A549 (cell line): ENCODE measurements at regions not wholly inside any gene's neighbourhood (a gene's known extent, or its start where the extent isn't known, plus 50 kb on each side); places are given as distances from the start of the nearest gene placed in this dataset.

Source experiments
- CTCF ChIP-seq: fragments of >200 bp; sonication (Bioruptor Twin); formaldehyde crosslinking; IDR thresholded peaks from 3 replicates; pipeline ENCODE4 v1.5.1; 2016
- JUNB ChIP-seq: fragments of >200 bp; sonication (Bioruptor Twin); formaldehyde crosslinking; IDR thresholded peaks from 2 replicates; pipeline ENCODE4 v1.6.1; 2016
- KDM1A ChIP-seq: fragments of 200-600 bp; sonication (generic); IDR thresholded peaks from 2 replicates; pipeline ENCODE4 v1.6.1; 2016; ENCODE audit warnings: low read depth, mild to moderate bottlenecking
- MAX ChIP-seq: IDR thresholded peaks from 2 replicates; pipeline ENCODE4 v1.6.1; 2012
- MYC ChIP-seq: IDR thresholded peaks from 2 replicates; pipeline ENCODE4 v1.6.1; 2012; ENCODE audit warnings: mild to moderate bottlenecking, inconsistent platforms, low read length, improper control_type of control experiment, borderline replicate concordance
- NFE2L2 ChIP-seq: fragments of 150-350 bp; conservative IDR thresholded peaks from 2 replicates; pipeline ENCODE4 v1.6.1; 2014; ENCODE audit warnings: low read length
- NR3C1 ChIP-seq: fragments of >200 bp; sonication (Bioruptor Twin); formaldehyde crosslinking; IDR thresholded peaks from 3 replicates; pipeline ENCODE4 v1.6.1; 2017
- RAD21 ChIP-seq, 2 experiments: fragments of >200 bp in 1 of 2; sonication (Bioruptor Twin) in 1 of 2; formaldehyde crosslinking in 1 of 2; IDR thresholded peaks in 1 of 2; conservative IDR thresholded peaks in 1 of 2; 2 replicates in 1 of 2; 3 replicates in 1 of 2; pipeline ENCODE4 v1.6.1; 2012 to 2018; ENCODE audit warnings: inconsistent platforms in 1 of 2
- RNF2 ChIP-seq: fragments of 200-600 bp; sonication (generic); IDR thresholded peaks from 2 replicates; pipeline ENCODE4 v1.6.1; 2016; ENCODE audit warnings: low read depth, mild to moderate bottlenecking, antibody characterized with exemption, moderate library complexity, borderline replicate concordance
- TF ChIP-seq, protein P1 (sequence below): fragments of 200-600 bp; sonication (generic); IDR thresholded peaks from 2 replicates; pipeline ENCODE4 v1.6.1; 2016; ENCODE audit warnings: antibody characterized with exemption, mild to moderate bottlenecking, moderate library complexity

DNA sequence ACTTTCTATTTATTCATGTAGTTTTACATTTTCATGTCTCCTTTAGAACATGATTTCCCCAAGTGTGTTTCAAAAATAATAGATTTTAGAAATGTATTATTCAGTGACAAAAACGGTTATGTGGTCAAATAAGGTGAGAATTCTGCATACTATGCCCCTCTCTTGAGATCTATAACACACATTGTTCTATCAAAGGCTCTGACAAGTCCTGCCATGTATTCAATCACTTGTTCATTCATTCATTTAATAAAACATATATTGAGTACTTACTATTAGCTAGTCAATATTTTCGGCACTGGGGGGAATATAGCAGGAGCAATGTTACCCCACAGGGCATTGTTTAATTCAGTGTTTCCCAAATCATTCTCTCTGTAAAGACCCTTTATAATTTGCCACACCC, 58.4 kb upstream of the FGF13 start:
- TF ChIP-seq, protein P1, sequence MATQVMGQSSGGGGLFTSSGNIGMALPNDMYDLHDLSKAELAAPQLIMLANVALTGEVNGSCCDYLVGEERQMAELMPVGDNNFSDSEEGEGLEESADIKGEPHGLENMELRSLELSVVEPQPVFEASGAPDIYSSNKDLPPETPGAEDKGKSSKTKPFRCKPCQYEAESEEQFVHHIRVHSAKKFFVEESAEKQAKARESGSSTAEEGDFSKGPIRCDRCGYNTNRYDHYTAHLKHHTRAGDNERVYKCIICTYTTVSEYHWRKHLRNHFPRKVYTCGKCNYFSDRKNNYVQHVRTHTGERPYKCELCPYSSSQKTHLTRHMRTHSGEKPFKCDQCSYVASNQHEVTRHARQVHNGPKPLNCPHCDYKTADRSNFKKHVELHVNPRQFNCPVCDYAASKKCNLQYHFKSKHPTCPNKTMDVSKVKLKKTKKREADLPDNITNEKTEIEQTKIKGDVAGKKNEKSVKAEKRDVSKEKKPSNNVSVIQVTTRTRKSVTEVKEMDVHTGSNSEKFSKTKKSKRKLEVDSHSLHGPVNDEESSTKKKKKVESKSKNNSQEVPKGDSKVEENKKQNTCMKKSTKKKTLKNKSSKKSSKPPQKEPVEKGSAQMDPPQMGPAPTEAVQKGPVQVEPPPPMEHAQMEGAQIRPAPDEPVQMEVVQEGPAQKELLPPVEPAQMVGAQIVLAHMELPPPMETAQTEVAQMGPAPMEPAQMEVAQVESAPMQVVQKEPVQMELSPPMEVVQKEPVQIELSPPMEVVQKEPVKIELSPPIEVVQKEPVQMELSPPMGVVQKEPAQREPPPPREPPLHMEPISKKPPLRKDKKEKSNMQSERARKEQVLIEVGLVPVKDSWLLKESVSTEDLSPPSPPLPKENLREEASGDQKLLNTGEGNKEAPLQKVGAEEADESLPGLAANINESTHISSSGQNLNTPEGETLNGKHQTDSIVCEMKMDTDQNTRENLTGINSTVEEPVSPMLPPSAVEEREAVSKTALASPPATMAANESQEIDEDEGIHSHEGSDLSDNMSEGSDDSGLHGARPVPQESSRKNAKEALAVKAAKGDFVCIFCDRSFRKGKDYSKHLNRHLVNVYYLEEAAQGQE: no peak
- no peak for TF ChIP-seq RAD21 (conservative IDR thresholded peaks at IDR 0.05 in 1 of 2, IDR thresholded peaks at IDR 0.05 in 1 of 2)
- no peak for TF ChIP-seq KDM1A
- TF ChIP-seq CTCF: no peak
- TF ChIP-seq JUNB: no peak
- no peak for TF ChIP-seq RNF2
- no peak for TF ChIP-seq MYC
- TF ChIP-seq NFE2L2: no peak
- TF ChIP-seq MAX: no peak
- TF ChIP-seq NR3C1: no peak
